ENCODE measurements at regions not wholly inside any gene's neighbourhood (a gene's known extent, or its start where the extent isn't known, plus 50 kb on each side); places are given as distances from the start of the nearest gene placed in this dataset.

GRCh38 chr20:24332956-24333355, 136.5 kb upstream of the SYNDIG1 start:
- no peak for TF ChIP-seq CTCF (IDR thresholded peaks at IDR 0.05)

GRCh38 chr20:24331939-24332338, 137.5 kb upstream of the SYNDIG1 start:
- no peak for TF ChIP-seq CTCF (IDR thresholded peaks at IDR 0.05)

GRCh38 chr20:24328901-24329300, 140.5 kb upstream of the SYNDIG1 start:
- TF ChIP-seq CTCF (IDR thresholded peaks at IDR 0.05), result no peak

- TF ChIP-seq CTCF (IDR thresholded peaks at IDR 0.05), result no peak
These were observed 147.5 kb upstream of the SYNDIG1 start for GRCh38 chr20:24321973-24322372.

GRCh38 chr20:24318569-24319352, 150.7 kb upstream of the SYNDIG1 start:
- TF ChIP-seq CTCF (IDR thresholded peaks at IDR 0.05), result no peak

GRCh38 chr20:24317224-24317623, 152.2 kb upstream of the SYNDIG1 start:
- no peak for TF ChIP-seq CTCF (IDR thresholded peaks at IDR 0.05)

- no peak for TF ChIP-seq CTCF (IDR thresholded peaks at IDR 0.05)
These were observed 152.7 kb upstream of the SYNDIG1 start for GRCh38 chr20:24316731-24317130.

GRCh38 chr20:24314053-24314452, 155.4 kb upstream of the SYNDIG1 start:
- TF ChIP-seq CTCF (IDR thresholded peaks at IDR 0.05), result no peak
